ENCODE measurements at regions not wholly inside any gene's neighbourhood (a gene's known extent, or its start where the extent isn't known, plus 50 kb on each side); places are given as distances from the start of the nearest gene placed in this dataset.

- no peak overlapping the region for H3K4ac ChIP-seq (ENCODE audit: low read depth, low read length)
- no peak overlapping the region for H2BK15ac ChIP-seq (ENCODE audit: low read depth, low read length)
- H3K23ac ChIP-seq (ENCODE audit: insufficient read length, low read depth, low read length): no peak overlapping the region
- H4K20me1 ChIP-seq (ENCODE audit: control insufficient read depth, insufficient read depth, insufficient read length): no peaks in the 10 kb centered on the region
- no peak overlapping the region for H4K91ac ChIP-seq (ENCODE audit: insufficient read length, low read depth, low read length)
- H3K56ac ChIP-seq (ENCODE audit: insufficient read length, low read depth, low read length): no peak overlapping the region
- DNase-seq: no peak
- H2BK5ac ChIP-seq (ENCODE audit: insufficient read length, low read length): no peak overlapping the region
- no peaks in the 10 kb centered on the region for H3K27me3 Mint-ChIP-seq (ENCODE audit: low read depth)
- H2AK5ac ChIP-seq (ENCODE audit: insufficient read length, low read length): no peak overlapping the region
- no peaks in the 10 kb centered on the region for H3K36me3 Mint-ChIP-seq (ENCODE audit: insufficient read depth in 1 of 3, low read depth in 3 of 3)
- no peak overlapping the region for H3K4me2 ChIP-seq (ENCODE audit: insufficient read depth, insufficient read length, low read length)
- no peak overlapping the region for H2AFZ ChIP-seq (ENCODE audit: low read length)
- no peaks in the 10 kb centered on the region for H3K79me1 ChIP-seq (ENCODE audit: insufficient read depth, low read depth, low read length, poor library complexity, severe bottlenecking)
- H3K23me2 ChIP-seq (ENCODE audit: insufficient read length, low read depth, low read length, poor library complexity, severe bottlenecking): no peaks in the 10 kb centered on the region
- no peak for TF ChIP-seq CTCF (conservative IDR thresholded peaks at IDR 0.05)
- no peak overlapping the region for H4K8ac ChIP-seq (replicated peaks; ENCODE audit: insufficient read length, low read depth, low read length)
- no peak overlapping the region for H4K5ac ChIP-seq (ENCODE audit: insufficient read length, low read depth, low read length)
- no peak overlapping the region for H3K4me3 Mint-ChIP-seq
- no peak overlapping the region for H2BK20ac ChIP-seq (ENCODE audit: low read depth, low read length, poor library complexity, severe bottlenecking)
- no peak overlapping the region for H3K18ac ChIP-seq (ENCODE audit: insufficient read length, low read depth, low read length)
- no peak overlapping the region for H2BK12ac ChIP-seq (ENCODE audit: insufficient read length, low read depth, low read length)
- H3K9me3 ChIP-seq (ENCODE audit: control insufficient read depth, low read depth, low read length): no peaks in the 10 kb centered on the region
- H2BK120ac ChIP-seq (ENCODE audit: low read depth, low read length, poor library complexity, severe bottlenecking): no peak overlapping the region
- no peak overlapping the region for H3K14ac ChIP-seq (ENCODE audit: insufficient read depth, low read length)
- no peaks in the 10 kb centered on the region for H3K4me1 ChIP-seq (ENCODE audit: insufficient read depth, low read length)
- no peaks in the 10 kb centered on the region for H3K27me3 ChIP-seq (ENCODE audit: insufficient read depth, low read length)
- H3K27ac ChIP-seq (ENCODE audit: insufficient read length, low read depth, low read length): no peak overlapping the region
- no peak overlapping the region for H3K9ac ChIP-seq (ENCODE audit: extremely low read depth, insufficient read length, low read length)
- no peak overlapping the region for H3K27ac Mint-ChIP-seq
- H3K4me1 Mint-ChIP-seq: no peaks in the 10 kb centered on the region
- H3K79me2 ChIP-seq (ENCODE audit: insufficient read depth, low read length): peaks cover 2% of the 10 kb centered on the region; the same call in 1 of the 2 replicates
- H3T11ph ChIP-seq (ENCODE audit: low read length): no peak overlapping the region
- H3K9me3 Mint-ChIP-seq: no peaks in the 10 kb centered on the region
Observed at GRCh38 chr18:56139372-56139771, 499.0 kb downstream of the TXNL1 start.
